GM12878 (cell line): ENCODE measurements at regions not wholly inside any gene's neighbourhood (a gene's known extent, or its start where the extent isn't known, plus 50 kb on each side); places are given as distances from the start of the nearest gene placed in this dataset.

Source experiments
- ATAC-seq: fragments of 200-7000 bp; cut with Tn5 transposase; 3 replicates; pipeline ENCODE4 v1.9.1; 2020; ENCODE audit warnings: mild to moderate bottlenecking, moderate library complexity
- BruUV-seq: library from RNA; stranded (reverse); fragments of 400-500 nt; replicated peaks from 2 replicates; lab custom pipeline; 2021; lab: Mats Ljungman, UMichigan
- CTCF ChIA-PET: fragments of 300-600 bp; sonication (Branson Sonifier 250); formaldehyde crosslinking; extraction: SDS; loops from one replicate; lab custom pipeline; 2021; ENCODE audit warnings: inconsistent platforms; lab: Yijun Ruan, JAX
- POLR2A ChIA-PET: fragments of 350-600 bp; formaldehyde crosslinking; extraction: SDS; loops from one replicate; lab custom pipeline; 2021; ENCODE audit warnings: inconsistent platforms; lab: Charles Lee
- RAD21 ChIA-PET: fragments of 300-600 bp; sonication (Branson Sonifier 250); formaldehyde crosslinking; loops from one replicate; lab custom pipeline; 2023; ENCODE audit warnings: antibody characterized with exemption; ENCODE audit not compliant: unreplicated experiment; lab: Charles Lee
- SMC1A ChIA-PET: fragments of 300-600 bp; sonication (Branson Sonifier 250); formaldehyde crosslinking; loops from one replicate; lab custom pipeline; 2023; ENCODE audit not compliant: unreplicated experiment, uncharacterized antibody; lab: Charles Lee
- DNase-seq: peaks from one replicate; pipeline ENCODE4 v3.0.0-alpha.2; 2011; ENCODE audit warnings: low read depth, low spot score
- FAIRE-seq: peaks from 3 replicates; lab custom pipeline; 2011; peaks lifted over from hg19 to GRCh38; lab: Jason Lieb, UNC
- H2AFZ ChIP-seq: 2 replicates; pipeline ENCODE4 v1.6.0; 2011; ENCODE audit warnings: low read depth, low read length, control low read depth; ENCODE audit not compliant: control insufficient read depth
- H3K27ac ChIP-seq: 2 replicates; pipeline ENCODE4 v1.5.1; 2011; ENCODE audit warnings: control low read depth; ENCODE audit not compliant: control insufficient read depth, insufficient read depth
- H3K27me3 ChIP-seq, 2 experiments: replicated peaks in 1 of 2; 2 replicates each; pipeline versions ENCODE4 v1.6.0 to v1.6.1; 2011; ENCODE audit warnings: low read length in 1 of 2; ENCODE audit not compliant: control insufficient read depth in 2 of 2, insufficient read depth in 2 of 2
- H3K36me3 ChIP-seq, 2 experiments: 2 replicates each; pipeline ENCODE4 v1.5.1; 2011; ENCODE audit warnings: low read length in 1 of 2; ENCODE audit not compliant: control insufficient read depth in 2 of 2, insufficient read depth in 2 of 2
- H3K4me1 ChIP-seq: 2 replicates; pipeline ENCODE4 v1.6.1; 2011; ENCODE audit warnings: mild to moderate bottlenecking, low read length, moderate library complexity, mixed read lengths; ENCODE audit not compliant: control insufficient read depth, insufficient read depth
- H3K4me2 ChIP-seq: 2 replicates; pipeline ENCODE4 v1.6.0; 2011; ENCODE audit warnings: control low read depth; ENCODE audit not compliant: control insufficient read depth, insufficient read depth
- H3K4me3 ChIP-seq: fragments of 200-600 bp; sonication (generic); 2 replicates; pipeline ENCODE4 v1.5.1; 2016
- H3K79me2 ChIP-seq: 2 replicates; pipeline ENCODE4 v1.6.0; 2011; ENCODE audit warnings: low read length; ENCODE audit not compliant: control insufficient read depth, insufficient read depth
- H3K9ac ChIP-seq: 2 replicates; pipeline ENCODE4 v1.8.0; 2011; ENCODE audit warnings: low read length, control low read depth, mixed read lengths; ENCODE audit not compliant: control insufficient read depth, insufficient read depth
- H3K9me3 ChIP-seq: replicated peaks from 3 replicates; pipeline ENCODE4 v1.5.1; 2011; ENCODE audit warnings: mild to moderate bottlenecking, low read length; ENCODE audit not compliant: control insufficient read depth, insufficient read depth
- H4K20me1 ChIP-seq: 2 replicates; pipeline ENCODE4 v1.6.0; 2011; ENCODE audit not compliant: control insufficient read depth, insufficient read depth
- JUNB ChIP-seq: IDR thresholded peaks from 2 replicates; pipeline ENCODE4 v1.6.1; 2016; ENCODE audit warnings: antibody characterized with exemption, mild to moderate bottlenecking
- KAT2A ChIP-seq: conservative IDR thresholded peaks from 2 replicates; pipeline ENCODE4 v1.6.1; 2011; ENCODE audit warnings: low read depth, low read length; ENCODE audit not compliant: control insufficient read depth
- MXI1 ChIP-seq: fragments of 150-350 bp; IDR thresholded peaks from 2 replicates; pipeline ENCODE4 v1.6.1; 2011; ENCODE audit warnings: low read depth, mild to moderate bottlenecking, inconsistent platforms, low read length, improper control_type of control experiment
- NRF1 ChIP-seq: conservative IDR thresholded peaks from 2 replicates; pipeline ENCODE4 v1.6.1; 2011; ENCODE audit warnings: mild to moderate bottlenecking, low read depth, low read length, improper control_type of control experiment
- POLR2AphosphoS5 ChIP-seq: IDR thresholded peaks from 2 replicates; pipeline ENCODE4 v1.6.1; 2011; ENCODE audit warnings: mild to moderate bottlenecking, low read length, inconsistent platforms
- RBBP5 ChIP-seq: fragments of 200-600 bp; sonication (generic); conservative IDR thresholded peaks from 2 replicates; pipeline ENCODE4 v1.6.1; 2016
- RFX5 ChIP-seq: IDR thresholded peaks from 2 replicates; pipeline ENCODE4 v1.6.1; 2011; ENCODE audit warnings: low read depth, low read length, improper control_type of control experiment
- SIX5 ChIP-seq: IDR thresholded peaks from 2 replicates; pipeline ENCODE4 v1.6.1; 2011; ENCODE audit warnings: mild to moderate bottlenecking, low read depth, low read length, moderate library complexity; ENCODE audit not compliant: severe bottlenecking
- ZBTB11 ChIP-seq: fragments of 450-650 bp; formaldehyde crosslinking; IDR thresholded peaks from 2 replicates; pipeline ENCODE4 v1.5.0; 2022; ENCODE audit warnings: mild to moderate bottlenecking, missing genetic modification characterization
- ZNF217 ChIP-seq: fragments of 450-650 bp; IDR thresholded peaks from 2 replicates; pipeline ENCODE4 v1.6.1; 2017; ENCODE audit warnings: antibody characterized with exemption, mild to moderate bottlenecking
- ZNF622 ChIP-seq: fragments of 450-650 bp; IDR thresholded peaks from 2 replicates; pipeline ENCODE4 v1.6.1; 2017; ENCODE audit warnings: mild to moderate bottlenecking, inconsistent platforms
- WGBS: methylation state at CpG from one replicate; pipeline ENCODE4 v1.1.6; 2016; ENCODE audit warnings: low lambda C conversion rate; ENCODE audit not compliant: insufficient replicate concordance, insufficient coverage; ENCODE audit errors: missing lambda C conversion rate; 5-methylcytosine and 5-hydroxymethylcytosine counted together
- in situ Hi-C: fragments of 300-500 bp; cut with MboI; formaldehyde crosslinking; loops from 9 replicates; pipeline ENCODE4 v1.14.3; 2018; ENCODE audit warnings: mixed read lengths
- intact Hi-C: fragments of 100-400 bp; cut with micrococcal nuclease; formaldehyde crosslinking; loops from one replicate; pipeline ENCODE4 v1.14.2; 2022; ENCODE audit not compliant: unreplicated experiment
- TF ChIP-seq, protein P1 (sequence below): fragments of 450-650 bp; IDR thresholded peaks from 2 replicates; pipeline ENCODE4 v1.6.1; 2016; ENCODE audit warnings: mild to moderate bottlenecking
- TF ChIP-seq, protein P2 (sequence below): fragments of 450-650 bp; IDR thresholded peaks from 2 replicates; pipeline ENCODE4 v1.6.1; 2017; ENCODE audit warnings: mild to moderate bottlenecking, low read depth, inconsistent platforms; ENCODE audit not compliant: poor library complexity, severe bottlenecking

DNA sequence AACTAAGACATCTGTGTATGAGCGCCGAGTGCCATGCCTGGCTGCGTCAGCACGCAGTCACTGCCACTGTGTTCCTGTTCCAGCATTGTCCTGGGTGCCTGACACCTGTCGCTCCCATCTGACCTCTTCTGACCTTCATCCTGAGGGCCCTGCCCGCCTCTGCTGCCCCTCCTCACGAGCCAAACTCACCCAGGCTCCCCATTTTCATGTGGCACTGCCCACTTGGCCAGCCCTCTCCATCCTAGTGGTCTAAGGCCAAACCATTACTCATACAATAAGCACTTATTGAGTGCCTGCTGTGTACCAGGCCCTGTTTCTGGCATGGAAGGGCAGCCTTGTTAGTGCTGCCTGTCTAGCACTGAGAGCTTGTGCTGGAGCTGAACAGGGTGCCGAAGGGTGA is 77.2 kb upstream of the PCBD1 start:
- Histone ChIP-seq H3K27me3 (no peaks in the 10 kb centered on the region; a peak in 1 of 4 replicates), H3K9me3 (no peaks in the 10 kb centered on the region), H3K4me2 (no peak overlapping the region), H3K36me3 (no peaks in the 10 kb centered on the region), H2AFZ (no peak overlapping the region), H3K9ac (no peak overlapping the region), H3K27ac (no peak overlapping the region), H3K4me1 (peaks cover 11% of the 10 kb centered on the region), H3K4me3 (no peak overlapping the region), H3K79me2 (no peaks in the 10 kb centered on the region), H4K20me1 (no peaks in the 10 kb centered on the region; the same call in 1 of the 2 replicates)
- intact Hi-C loops (no loop called here), in situ Hi-C loops (no loop called here)
- no peak for TF ChIP-seq RBBP5
- TF ChIP-seq, protein P1, sequence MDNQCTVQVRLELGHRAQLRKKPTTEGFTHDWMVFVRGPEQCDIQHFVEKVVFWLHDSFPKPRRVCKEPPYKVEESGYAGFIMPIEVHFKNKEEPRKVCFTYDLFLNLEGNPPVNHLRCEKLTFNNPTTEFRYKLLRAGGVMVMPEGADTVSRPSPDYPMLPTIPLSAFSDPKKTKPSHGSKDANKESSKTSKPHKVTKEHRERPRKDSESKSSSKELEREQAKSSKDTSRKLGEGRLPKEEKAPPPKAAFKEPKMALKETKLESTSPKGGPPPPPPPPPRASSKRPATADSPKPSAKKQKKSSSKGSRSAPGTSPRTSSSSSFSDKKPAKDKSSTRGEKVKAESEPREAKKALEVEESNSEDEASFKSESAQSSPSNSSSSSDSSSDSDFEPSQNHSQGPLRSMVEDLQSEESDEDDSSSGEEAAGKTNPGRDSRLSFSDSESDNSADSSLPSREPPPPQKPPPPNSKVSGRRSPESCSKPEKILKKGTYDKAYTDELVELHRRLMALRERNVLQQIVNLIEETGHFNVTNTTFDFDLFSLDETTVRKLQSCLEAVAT = no peak
- no peak for TF ChIP-seq RFX5
- no peak for TF ChIP-seq ZNF622
- TF ChIP-seq POLR2AphosphoS5 = no peak
- TF ChIP-seq MXI1 = no peak
- TF ChIP-seq ZNF217 = no peak
- no peak for TF ChIP-seq KAT2A
- no peak for TF ChIP-seq JUNB
- TF ChIP-seq ZBTB11 (CRISPR knock-in tag) = no peak
- TF ChIP-seq, protein P2, sequence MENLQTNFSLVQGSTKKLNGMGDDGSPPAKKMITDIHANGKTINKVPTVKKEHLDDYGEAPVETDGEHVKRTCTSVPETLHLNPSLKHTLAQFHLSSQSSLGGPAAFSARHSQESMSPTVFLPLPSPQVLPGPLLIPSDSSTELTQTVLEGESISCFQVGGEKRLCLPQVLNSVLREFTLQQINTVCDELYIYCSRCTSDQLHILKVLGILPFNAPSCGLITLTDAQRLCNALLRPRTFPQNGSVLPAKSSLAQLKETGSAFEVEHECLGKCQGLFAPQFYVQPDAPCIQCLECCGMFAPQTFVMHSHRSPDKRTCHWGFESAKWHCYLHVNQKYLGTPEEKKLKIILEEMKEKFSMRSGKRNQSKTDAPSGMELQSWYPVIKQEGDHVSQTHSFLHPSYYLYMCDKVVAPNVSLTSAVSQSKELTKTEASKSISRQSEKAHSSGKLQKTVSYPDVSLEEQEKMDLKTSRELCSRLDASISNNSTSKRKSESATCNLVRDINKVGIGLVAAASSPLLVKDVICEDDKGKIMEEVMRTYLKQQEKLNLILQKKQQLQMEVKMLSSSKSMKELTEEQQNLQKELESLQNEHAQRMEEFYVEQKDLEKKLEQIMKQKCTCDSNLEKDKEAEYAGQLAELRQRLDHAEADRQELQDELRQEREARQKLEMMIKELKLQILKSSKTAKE = no peak
- no peak for TF ChIP-seq NRF1
- no peak for TF ChIP-seq SIX5
- ATAC-seq = no peak
- no peak for DNase-seq
- FAIRE-seq = no peak
- ChIA-PET POLR2A (no interaction called here), SMC1A (no interaction called here), RAD21 (no interaction called here), CTCF (no interaction called here)
- BruUV-seq = no TSS peak
- 56% methylated on average over 8 of the region's 8 CpGs for WGBS
